Tibial nerve (tissue), 4 donors: ENCODE measurements at regions not wholly inside any gene's neighbourhood (a gene's known extent, or its start where the extent isn't known, plus 50 kb on each side); places are given as distances from the start of the nearest gene placed in this dataset.

Source experiments
- DNase-seq, 2 donors: peaks; one replicate each; pipeline ENCODE4 v3.0.0-alpha.2; 2019; ENCODE audit warnings: low spot score in 2 of 2
- H3K27ac ChIP-seq, 4 donors: fragments of 200-600 bp; sonication (generic) in 3 of 4; one replicate each; pipeline ENCODE4 v1.5.1; 2017 to 2019; ENCODE audit warnings: mild to moderate bottlenecking in 1 of 4
- H3K27me3 ChIP-seq, 2 donors: fragments of 200-600 bp; sonication (generic) in 1 of 2; one replicate each; pipeline versions ENCODE4 v1.5.1 to v1.6.0; 2017 to 2019
- H3K36me3 ChIP-seq, 3 donors: fragments of 200-600 bp; sonication (generic); one replicate each; pipeline ENCODE4 v1.5.1; 2018 to 2019
- H3K4me1 ChIP-seq, 4 donors: fragments of 200-600 bp; sonication (generic) in 3 of 4; one replicate each; pipeline ENCODE4 v1.5.1; 2017 to 2019
- H3K4me3 ChIP-seq, 4 donors: fragments of 200-600 bp; sonication (generic) in 3 of 4; one replicate each; pipeline ENCODE4 v1.5.1; 2017 to 2019; ENCODE audit warnings: mild to moderate bottlenecking in 1 of 4, moderate library complexity in 1 of 4
- H3K9me3 ChIP-seq, 4 donors: fragments of 200-600 bp; sonication (generic) in 3 of 4; one replicate each; pipeline ENCODE4 v1.5.1; 2017 to 2019
- CTCF ChIP-seq, 5 experiments: fragments of 200-600 bp in 3 of 5; fragments of 450-650 bp in 2 of 5; sonication (generic) in 3 of 5; IDR thresholded peaks; one replicate each; pipeline ENCODE4 v1.5.1; 2016 to 2019; ENCODE audit warnings: antibody characterized with exemption in 5 of 5, mild to moderate bottlenecking in 3 of 5, moderate library complexity in 2 of 5
- EP300 ChIP-seq, 2 donors: sonication (generic); formaldehyde crosslinking; IDR thresholded peaks; one replicate each; pipeline ENCODE4 v1.6.1; 2017; ENCODE audit warnings: antibody characterized with exemption in 2 of 2, mild to moderate bottlenecking in 1 of 2
- POLR2A ChIP-seq, 2 donors: fragments of 450-650 bp; IDR thresholded peaks; one replicate each; pipeline ENCODE4 v1.6.1; 2017; ENCODE audit warnings: antibody characterized with exemption in 2 of 2, mild to moderate bottlenecking in 2 of 2, moderate library complexity in 2 of 2
- WGBS, 2 donors: methylation state at CpG; one replicate each; pipeline ENCODE4 v1.1.5; 2018; 5-methylcytosine and 5-hydroxymethylcytosine counted together

- WGBS, 2 donors, result 89% methylated on average over 2 of the region's 2 CpGs
- H3K27me3 ChIP-seq, result no peaks in the 10 kb centered on the region
- no peak for DNase-seq
- no peaks in the 10 kb centered on the region for H3K36me3 ChIP-seq
- no peak overlapping the region for H3K4me3 ChIP-seq
- peaks cover 0 to 2% (median 0%) of the 10 kb centered on the region in 4 donors for H3K9me3 ChIP-seq
- H3K27ac ChIP-seq, result no peak overlapping the region
- no peak for TF ChIP-seq CTCF (IDR thresholded peaks at IDR 0.05)
- no peak for TF ChIP-seq POLR2A (IDR thresholded peaks at IDR 0.05)
- no peak for TF ChIP-seq EP300 (IDR thresholded peaks at IDR 0.05)
- H3K4me1 ChIP-seq, result no peaks in the 10 kb centered on the region
Measured at GRCh38 chr21:18803624-18804023, 400.0 kb upstream of the TMPRSS15 start.

- WGBS, 2 donors, result 73 to 81% methylated on average over 3 of the region's 3 CpGs
- no peak for TF ChIP-seq POLR2A (IDR thresholded peaks at IDR 0.05)
- TF ChIP-seq EP300 (IDR thresholded peaks at IDR 0.05), result no peak
- TF ChIP-seq CTCF (IDR thresholded peaks at IDR 0.05), result no peak
Measured at GRCh38 chr21:18810136-18810535, 406.6 kb upstream of the TMPRSS15 start.

GRCh38 chr21:18812308-18812707 is 408.7 kb upstream of the TMPRSS15 start:
- Histone ChIP-seq H3K4me3 (no peak overlapping the region), H3K27ac (no peak overlapping the region), H3K4me1 (no peaks in the 10 kb centered on the region), H3K36me3 (no peaks in the 10 kb centered on the region), H3K9me3 (no peaks in the 10 kb centered on the region), H3K27me3 (no peaks in the 10 kb centered on the region)
- no peak for DNase-seq
- TF ChIP-seq EP300 (IDR thresholded peaks at IDR 0.05), result no peak
- TF ChIP-seq CTCF (IDR thresholded peaks at IDR 0.05), result no peak
- no peak for TF ChIP-seq POLR2A (IDR thresholded peaks at IDR 0.05)
- WGBS, 2 donors, result 85 to 92% methylated on average over 5 of the region's 5 CpGs

More at GRCh38 chr21:18810136-18810535, 406.6 kb upstream of the TMPRSS15 start:
- no peaks in the 10 kb centered on the region for H3K9me3 ChIP-seq
- H3K4me3 ChIP-seq, result no peak overlapping the region
- H3K36me3 ChIP-seq, result no peaks in the 10 kb centered on the region
- no peaks in the 10 kb centered on the region for H3K27me3 ChIP-seq
- H3K4me1 ChIP-seq, result no peaks in the 10 kb centered on the region
- no peak overlapping the region for H3K27ac ChIP-seq
- DNase-seq, result no peak

GRCh38 chr21:18819507-18819906 is 415.9 kb upstream of the TMPRSS15 start:
- TF ChIP-seq POLR2A (IDR thresholded peaks at IDR 0.05) (no peak), EP300 (IDR thresholded peaks at IDR 0.05) (no peak), CTCF (IDR thresholded peaks at IDR 0.05) (no peak)
- no peak overlapping the region for H3K4me3 ChIP-seq
- no peak overlapping the region for H3K27ac ChIP-seq
- 70 to 79% methylated on average over 1 of the region's 1 CpG for WGBS, 2 donors
- no peaks in the 10 kb centered on the region for H3K27me3 ChIP-seq
- H3K4me1 ChIP-seq, result no peaks in the 10 kb centered on the region
- peaks cover 0 to 3% (median 0%) of the 10 kb centered on the region in 4 donors for H3K9me3 ChIP-seq
- DNase-seq, result no peak
- H3K36me3 ChIP-seq, result no peaks in the 10 kb centered on the region

- Histone ChIP-seq H3K4me3 (no peak overlapping the region), H3K4me1 (no peaks in the 10 kb centered on the region), H3K9me3 (peaks cover 0 to 3% (median 0%) of the 10 kb centered on the region in 4 donors), H3K27me3 (no peaks in the 10 kb centered on the region), H3K27ac (no peak overlapping the region), H3K36me3 (no peaks in the 10 kb centered on the region)
- no peak for DNase-seq
- no peak for TF ChIP-seq POLR2A (IDR thresholded peaks at IDR 0.05)
- TF ChIP-seq CTCF (IDR thresholded peaks at IDR 0.05), result no peak
- TF ChIP-seq EP300 (IDR thresholded peaks at IDR 0.05), result no peak
- 64 to 73% methylated on average over 4 of the region's 4 CpGs for WGBS, 2 donors
Measured at GRCh38 chr21:18826562-18826961, 423.0 kb upstream of the TMPRSS15 start.
